Muscle of leg (tissue), 3 donors: ENCODE measurements at regions not wholly inside any gene's neighbourhood (a gene's known extent, or its start where the extent isn't known, plus 50 kb on each side); places are given as distances from the start of the nearest gene placed in this dataset.

Experiments
- DNase-seq: peaks from one replicate; pipeline ENCODE4 v3.0.0; 2013
- H3K27ac ChIP-seq: one replicate; pipeline ENCODE4 v1.5.1; 2013; ENCODE audit warnings: mild to moderate bottlenecking, low read length, control low read depth
- H3K27me3 ChIP-seq: one replicate; pipeline ENCODE4 v1.6.1; 2013; ENCODE audit warnings: low read length; ENCODE audit not compliant: control insufficient read depth, insufficient read depth
- H3K36me3 ChIP-seq: one replicate; pipeline ENCODE4 v1.6.1; 2013; ENCODE audit warnings: low read length; ENCODE audit not compliant: control insufficient read depth, insufficient read depth
- H3K4me1 ChIP-seq: one replicate; pipeline ENCODE4 v1.6.1; 2013; ENCODE audit warnings: low read length; ENCODE audit not compliant: control insufficient read depth, insufficient read depth
- H3K4me3 ChIP-seq: one replicate; pipeline ENCODE4 v1.5.1; 2013; ENCODE audit warnings: low read length, control low read depth
- H3K9me3 ChIP-seq: replicated peaks from 2 replicates; pipeline ENCODE4 v1.6.1; 2013; ENCODE audit warnings: low read depth, low read length; ENCODE audit not compliant: control insufficient read depth
- WGBS: methylation state at CpG from one replicate; pipeline ENCODE4 v1.1.5; 2013; ENCODE audit warnings: missing lambda C conversion rate; ENCODE audit not compliant: insufficient coverage; 5-methylcytosine and 5-hydroxymethylcytosine counted together

- 100% methylated on average over 4 of the region's 13 CpGs for WGBS
- Histone ChIP-seq H3K27me3 (no peaks in the 10 kb centered on the region), H3K9me3 (no peaks in the 10 kb centered on the region), H3K36me3 (no peaks in the 10 kb centered on the region), H3K4me3 (no peak overlapping the region), H3K4me1 (no peaks in the 10 kb centered on the region), H3K27ac (no peak overlapping the region)
- no peak for DNase-seq
Measured at GRCh38 chr10:129404091-129404490, 63.0 kb upstream of the MGMT start.

- WGBS: 100% methylated on average over 2 of the region's 3 CpGs
- Histone ChIP-seq H3K36me3 (no peaks in the 10 kb centered on the region), H3K27me3 (no peaks in the 10 kb centered on the region), H3K27ac (no peak overlapping the region), H3K4me1 (no peaks in the 10 kb centered on the region), H3K9me3 (no peaks in the 10 kb centered on the region), H3K4me3 (no peak overlapping the region)
- no peak for DNase-seq
Measured at GRCh38 chr10:129405389-129405788, 61.7 kb upstream of the MGMT start.

- Histone ChIP-seq H3K9me3 (no peaks in the 10 kb centered on the region), H3K4me3 (no peak overlapping the region), H3K27me3 (peaks cover 2% of the 10 kb centered on the region), H3K4me1 (peaks cover 19% of the 10 kb centered on the region), H3K36me3 (no peaks in the 10 kb centered on the region), H3K27ac (peak overlapping the region; percentile 25)
- WGBS: 63% methylated on average over 19 of the region's 20 CpGs
- DNase-seq: peak; percentile 74
Measured at GRCh38 chr10:129410688-129411392, 56.2 kb upstream of the MGMT start.

GRCh38 chr10:129411393-129411705 is 55.7 kb upstream of the MGMT start:
- Histone ChIP-seq H3K9me3 (no peaks in the 10 kb centered on the region), H3K27me3 (peaks cover 2% of the 10 kb centered on the region), H3K4me1 (peaks cover 25% of the 10 kb centered on the region), H3K27ac (peak overlapping the region; percentile 25), H3K36me3 (no peaks in the 10 kb centered on the region), H3K4me3 (no peak overlapping the region)
- DNase-seq: no peak
- 93% methylated on average over 3 of the region's 8 CpGs for WGBS

- Histone ChIP-seq H3K27ac (no peak overlapping the region), H3K9me3 (no peaks in the 10 kb centered on the region), H3K27me3 (peaks cover 2% of the 10 kb centered on the region), H3K36me3 (no peaks in the 10 kb centered on the region), H3K4me3 (no peak overlapping the region), H3K4me1 (peaks cover 27% of the 10 kb centered on the region)
- no peak for DNase-seq
- WGBS: 60% methylated on average over 5 of the region's 7 CpGs
Measured at GRCh38 chr10:129411772-129412171, 55.3 kb upstream of the MGMT start.

- H3K27me3 ChIP-seq: peaks cover 2% of the 10 kb centered on the region
- no peaks in the 10 kb centered on the region for H3K9me3 ChIP-seq
- peak; percentile 57 for DNase-seq
- WGBS: 40% methylated on average over 2 of the region's 6 CpGs
- peaks cover 35% of the 10 kb centered on the region for H3K4me1 ChIP-seq
- no peak overlapping the region for H3K4me3 ChIP-seq
- no peaks in the 10 kb centered on the region for H3K36me3 ChIP-seq
- H3K27ac ChIP-seq: no peak overlapping the region
Measured at GRCh38 chr10:129413024-129413423, 54.0 kb upstream of the MGMT start.

- WGBS: 83% methylated on average over 27 of the region's 31 CpGs
- peaks cover 43% of the 10 kb centered on the region for H3K4me1 ChIP-seq
Measured at GRCh38 chr10:129415215-129416140, 51.6 kb upstream of the MGMT start.

GRCh38 chr10:129416155-129416554 is 50.9 kb upstream of the MGMT start:
- no peaks in the 10 kb centered on the region for H3K9me3 ChIP-seq
- no peak overlapping the region for H3K4me3 ChIP-seq
- DNase-seq: no peak
- H3K36me3 ChIP-seq: no peaks in the 10 kb centered on the region
- H3K4me1 ChIP-seq: peaks cover 40% of the 10 kb centered on the region
- H3K27ac ChIP-seq: no peak overlapping the region
- H3K27me3 ChIP-seq: peaks cover 4% of the 10 kb centered on the region
- 89% methylated on average over 5 of the region's 8 CpGs for WGBS

More at GRCh38 chr10:129415215-129416140, 51.6 kb upstream of the MGMT start:
- H3K4me3 ChIP-seq: no peak overlapping the region
- no peak for DNase-seq
- no peaks in the 10 kb centered on the region for H3K36me3 ChIP-seq
- H3K27me3 ChIP-seq: peaks cover 4% of the 10 kb centered on the region
- H3K27ac ChIP-seq: no peak overlapping the region
- no peaks in the 10 kb centered on the region for H3K9me3 ChIP-seq

- Histone ChIP-seq H3K9me3 (no peaks in the 10 kb centered on the region), H3K27ac (peak overlapping the region; percentile 80), H3K4me1 (peaks cover 33% of the 10 kb centered on the region), H3K36me3 (no peaks in the 10 kb centered on the region), H3K27me3 (peaks cover 4% of the 10 kb centered on the region), H3K4me3 (no peak overlapping the region)
- WGBS: 51% methylated on average over 9 of the region's 14 CpGs
- peak; percentile 73 for DNase-seq
Measured at GRCh38 chr10:129416956-129417765, 49.9 kb upstream of the MGMT start.
